ENCODE measurements at regions not wholly inside any gene's neighbourhood (a gene's known extent, or its start where the extent isn't known, plus 50 kb on each side); places are given as distances from the start of the nearest gene placed in this dataset.

DNA sequence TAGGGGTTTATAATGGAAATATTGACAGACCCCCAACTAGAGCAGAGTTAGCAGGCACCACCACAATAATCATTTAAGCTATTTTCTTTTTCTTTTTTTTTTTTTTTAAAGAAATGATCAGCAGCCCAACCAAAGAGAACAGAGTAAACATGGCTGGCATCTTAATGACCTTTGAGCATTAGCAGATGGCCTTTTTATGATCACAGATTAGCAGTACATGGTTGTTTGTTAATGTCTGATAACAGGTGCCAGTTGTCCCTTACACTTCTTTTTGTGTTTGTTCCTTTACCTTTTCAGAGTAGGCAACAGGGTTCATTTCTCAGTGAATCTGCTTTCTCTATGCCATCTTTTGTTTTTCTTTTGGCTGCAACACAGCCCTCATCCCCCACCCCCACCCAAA lies 747.0 kb downstream of the BCL11A start:
- ChIA-PET CTCF (no interaction called here), POLR2A (no interaction called here)
- H3K9ac ChIP-seq (ENCODE audit: low read length) = no peak overlapping the region
- TF ChIP-seq, protein P1, sequence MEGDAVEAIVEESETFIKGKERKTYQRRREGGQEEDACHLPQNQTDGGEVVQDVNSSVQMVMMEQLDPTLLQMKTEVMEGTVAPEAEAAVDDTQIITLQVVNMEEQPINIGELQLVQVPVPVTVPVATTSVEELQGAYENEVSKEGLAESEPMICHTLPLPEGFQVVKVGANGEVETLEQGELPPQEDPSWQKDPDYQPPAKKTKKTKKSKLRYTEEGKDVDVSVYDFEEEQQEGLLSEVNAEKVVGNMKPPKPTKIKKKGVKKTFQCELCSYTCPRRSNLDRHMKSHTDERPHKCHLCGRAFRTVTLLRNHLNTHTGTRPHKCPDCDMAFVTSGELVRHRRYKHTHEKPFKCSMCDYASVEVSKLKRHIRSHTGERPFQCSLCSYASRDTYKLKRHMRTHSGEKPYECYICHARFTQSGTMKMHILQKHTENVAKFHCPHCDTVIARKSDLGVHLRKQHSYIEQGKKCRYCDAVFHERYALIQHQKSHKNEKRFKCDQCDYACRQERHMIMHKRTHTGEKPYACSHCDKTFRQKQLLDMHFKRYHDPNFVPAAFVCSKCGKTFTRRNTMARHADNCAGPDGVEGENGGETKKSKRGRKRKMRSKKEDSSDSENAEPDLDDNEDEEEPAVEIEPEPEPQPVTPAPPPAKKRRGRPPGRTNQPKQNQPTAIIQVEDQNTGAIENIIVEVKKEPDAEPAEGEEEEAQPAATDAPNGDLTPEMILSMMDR (IDR thresholded peaks at IDR 0.05) = no peak
- no peak for TF ChIP-seq EZH2 (IDR thresholded peaks at IDR 0.05; ENCODE audit: borderline replicate concordance, insufficient read depth, low read depth, low read length, poor library complexity, severe bottlenecking)
- no peak overlapping the region for H3K27ac Mint-ChIP-seq
- H3K9me3 ChIP-seq (ENCODE audit: control extremely low read depth in 1 of 3, control insufficient read depth in 2 of 3, insufficient read depth in 1 of 3, low read length in 2 of 3) = no peaks in the 10 kb centered on the region
- H2AFZ ChIP-seq (ENCODE audit: insufficient read depth, low read depth, low read length, poor library complexity, severe bottlenecking) = no peak overlapping the region
- ATAC-seq (ENCODE audit: low read depth) (no peak), DNase-seq (no peak)
- H3K4me1 Mint-ChIP-seq = no peaks in the 10 kb centered on the region
- no peak overlapping the region for H3K4me3 Mint-ChIP-seq
- H3K4me2 ChIP-seq (replicated peaks; ENCODE audit: low read depth, low read length, poor library complexity, severe bottlenecking) = no peak overlapping the region
- H3K9me3 Mint-ChIP-seq (ENCODE audit: insufficient read depth) = no peaks in the 10 kb centered on the region
- H3K4me3 ChIP-seq (ENCODE audit: control extremely low read depth in 1 of 5, extremely low read depth in 1 of 5, insufficient read depth in 1 of 5, low read depth in 2 of 5, low read length in 4 of 5) = no peak overlapping the region
- H3K27me3 Mint-ChIP-seq = no peaks in the 10 kb centered on the region
- no peak overlapping the region for H3K27ac ChIP-seq (ENCODE audit: low read length in 2 of 2)
- H3K36me3 ChIP-seq (replicated peaks in 1 of 2; ENCODE audit: control extremely low read depth in 1 of 2, control insufficient read depth in 1 of 2, extremely low read depth in 1 of 2, insufficient read depth in 2 of 2, low read length in 1 of 2) = no peaks in the 10 kb centered on the region
- H3K27me3 ChIP-seq (replicated peaks in 1 of 4; ENCODE audit: control extremely low read depth in 1 of 4, control insufficient read depth in 3 of 4, insufficient read depth in 4 of 4, low read length in 3 of 4) = no peaks in the 10 kb centered on the region
- intact Hi-C loops (cut with micrococcal nuclease) = no loop called here
- no peaks in the 10 kb centered on the region for H3K79me2 ChIP-seq (ENCODE audit: control insufficient read depth, insufficient read depth, low read length)
- no peaks in the 10 kb centered on the region for H3K4me1 ChIP-seq (ENCODE audit: control insufficient read depth in 2 of 2, insufficient read depth in 2 of 2, low read length in 2 of 2)
- no peaks in the 10 kb centered on the region for H4K20me1 ChIP-seq (ENCODE audit: control insufficient read depth, insufficient read depth, low read length, poor library complexity, severe bottlenecking)

DNA sequence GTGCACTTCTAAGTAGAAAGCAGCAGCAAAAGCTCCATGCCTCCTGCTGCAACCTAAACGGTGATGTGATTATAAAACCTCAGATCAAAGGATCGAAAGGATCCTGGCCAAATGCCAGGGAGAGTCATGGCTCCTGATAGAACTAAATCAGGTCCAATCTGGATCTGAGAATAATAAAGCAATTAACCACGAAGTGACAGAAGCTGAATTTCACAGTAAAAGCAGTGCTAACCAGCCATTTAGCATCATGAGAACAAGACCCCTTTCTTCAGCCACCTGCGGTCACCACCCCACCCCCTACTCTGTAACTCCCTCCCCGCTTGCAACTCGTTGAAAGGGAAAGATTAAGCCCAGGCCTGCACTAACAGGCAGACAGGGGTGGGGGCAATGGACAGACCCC lies 748.7 kb downstream of the BCL11A start:
- Histone ChIP-seq H3K9ac (ENCODE audit: low read length) (no peak overlapping the region), H3K9me3 (ENCODE audit: control extremely low read depth in 1 of 3, control insufficient read depth in 2 of 3, insufficient read depth in 1 of 3, low read length in 2 of 3) (peaks cover 0 to 1% (median 0%) of the 10 kb centered on the region in 3 donors), H3K27ac (ENCODE audit: low read length in 2 of 2) (no peak overlapping the region), H3K36me3 (replicated peaks in 1 of 2; ENCODE audit: control extremely low read depth in 1 of 2, control insufficient read depth in 1 of 2, extremely low read depth in 1 of 2, insufficient read depth in 2 of 2, low read length in 1 of 2) (no peaks in the 10 kb centered on the region), H3K27me3 (replicated peaks in 1 of 4; ENCODE audit: control extremely low read depth in 1 of 4, control insufficient read depth in 3 of 4, insufficient read depth in 4 of 4, low read length in 3 of 4) (no peaks in the 10 kb centered on the region), H3K4me2 (replicated peaks; ENCODE audit: low read depth, low read length, poor library complexity, severe bottlenecking) (no peak overlapping the region), H3K4me3 (ENCODE audit: control extremely low read depth in 1 of 5, extremely low read depth in 1 of 5, insufficient read depth in 1 of 5, low read depth in 2 of 5, low read length in 4 of 5) (no peak overlapping the region), H3K4me1 (ENCODE audit: control insufficient read depth in 2 of 2, insufficient read depth in 2 of 2, low read length in 2 of 2) (no peaks in the 10 kb centered on the region), H3K79me2 (ENCODE audit: control insufficient read depth, insufficient read depth, low read length) (no peaks in the 10 kb centered on the region), H4K20me1 (ENCODE audit: control insufficient read depth, insufficient read depth, low read length, poor library complexity, severe bottlenecking) (no peaks in the 10 kb centered on the region), H2AFZ (ENCODE audit: insufficient read depth, low read depth, low read length, poor library complexity, severe bottlenecking) (no peak overlapping the region)
- Mint-ChIP-seq H3K27me3 (no peaks in the 10 kb centered on the region), H3K27ac (no peak overlapping the region), H3K4me3 (no peak overlapping the region), H3K9me3 (ENCODE audit: insufficient read depth) (peaks cover under 1% of the 10 kb centered on the region), H3K4me1 (no peaks in the 10 kb centered on the region)
- TF ChIP-seq, protein P1 (IDR thresholded peaks at IDR 0.05) = no peak
- no peak for TF ChIP-seq EZH2 (IDR thresholded peaks at IDR 0.05; ENCODE audit: borderline replicate concordance, insufficient read depth, low read depth, low read length, poor library complexity, severe bottlenecking)
- no peak for ATAC-seq (ENCODE audit: low read depth)
- intact Hi-C loops (cut with micrococcal nuclease) = no loop called here
- ChIA-PET POLR2A (no interaction called here), CTCF (no interaction called here)
- DNase-seq = no peak
- 85% methylated on average over 6 of the region's 6 CpGs for WGBS (ENCODE audit: insufficient coverage)
